OCI-LY7 (cell line): ENCODE measurements at regions not wholly inside any gene's neighbourhood (a gene's known extent, or its start where the extent isn't known, plus 50 kb on each side); places are given as distances from the start of the nearest gene placed in this dataset. TPM values are rescaled to one million over a fixed set of nuclear protein-coding genes. Genes with fewer than 3 reads are reported as not detected.

Experiments used
- BruUV-seq: library from RNA; stranded (reverse); fragments of 400-500 nt; replicated peaks from 2 replicates; lab custom pipeline; 2021; lab: Mats Ljungman, UMichigan
- CTCF ChIA-PET: fragments of 300-600 bp; sonication (Branson Sonifier 250); formaldehyde crosslinking; loops from one replicate; lab custom pipeline; 2022; ENCODE audit warnings: antibody characterized with exemption; ENCODE audit not compliant: unreplicated experiment; lab: Charles Lee
- POLR2A ChIA-PET: fragments of 300-600 bp; sonication (Branson Sonifier 250); formaldehyde crosslinking; loops from one replicate; lab custom pipeline; 2022; ENCODE audit warnings: antibody characterized with exemption; lab: Charles Lee
- DNase-seq: peaks from one replicate; pipeline ENCODE4 v3.0.0-alpha.2; 2015; ENCODE audit warnings: low spot score
- H2AFZ ChIP-seq: fragments of 200-600 bp; sonication (generic), shearing (Covaris generic); 2 replicates; pipeline ENCODE4 v1.6.1; 2014; ENCODE audit warnings: mild to moderate bottlenecking, antibody characterized with exemption, low read length, moderate library complexity
- H3K27ac ChIP-seq: fragments of 200-600 bp; sonication (generic); 2 replicates; pipeline ENCODE4 v1.5.1; 2014; ENCODE audit warnings: mixed run types, low read depth, mild to moderate bottlenecking, moderate library complexity, low read length, inconsistent platforms; ENCODE audit not compliant: poor library complexity, severe bottlenecking
- H3K36me3 ChIP-seq: fragments of 200-600 bp; sonication (generic); 2 replicates; pipeline ENCODE4 v1.6.1; 2014; ENCODE audit warnings: mild to moderate bottlenecking, antibody characterized with exemption, low read length, moderate library complexity, mixed read lengths; ENCODE audit not compliant: insufficient read depth
- H3K4me1 ChIP-seq: fragments of 200-600 bp; sonication (generic); 2 replicates; pipeline ENCODE4 v1.5.1; 2014; ENCODE audit warnings: mild to moderate bottlenecking, low read length; ENCODE audit not compliant: insufficient read depth, poor library complexity, severe bottlenecking
- H3K4me2 ChIP-seq: fragments of 200-600 bp; sonication (generic); 2 replicates; pipeline ENCODE4 v1.6.1; 2014; ENCODE audit warnings: mild to moderate bottlenecking, low read length
- H3K4me3 ChIP-seq: fragments of 200-600 bp; sonication (generic); 2 replicates; pipeline ENCODE4 v1.5.1; 2014; ENCODE audit warnings: mild to moderate bottlenecking, low read depth, low read length; ENCODE audit not compliant: poor library complexity, severe bottlenecking
- H3K79me2 ChIP-seq: fragments of 200-600 bp; sonication (generic); 2 replicates; pipeline ENCODE4 v1.6.1; 2016; ENCODE audit warnings: low read depth, mild to moderate bottlenecking, low read length, moderate library complexity, mixed read lengths; ENCODE audit not compliant: insufficient read depth
- H3K9me2 ChIP-seq: fragments of 200-600 bp; sonication (generic); 2 replicates; pipeline ENCODE4 v1.6.1; 2016; ENCODE audit warnings: mild to moderate bottlenecking, low read length, mixed read lengths; ENCODE audit not compliant: insufficient read depth
- H3K9me3 ChIP-seq: fragments of 200-600 bp; sonication (generic); 2 replicates; pipeline ENCODE4 v1.6.1; 2014; ENCODE audit warnings: mild to moderate bottlenecking, mixed run types, low read length, mixed read lengths
- H4K20me1 ChIP-seq: fragments of 200-600 bp; sonication (generic); 2 replicates; pipeline ENCODE4 v1.6.1; 2014; ENCODE audit warnings: mild to moderate bottlenecking, antibody characterized with exemption, low read length, moderate library complexity, mixed read lengths; ENCODE audit not compliant: insufficient read depth
- EZH2phosphoT487 ChIP-seq: fragments of 200-600 bp; sonication (generic); IDR thresholded peaks from 2 replicates; pipeline ENCODE4 v1.6.1; 2018; ENCODE audit warnings: low read depth, borderline replicate concordance, mild to moderate bottlenecking, mixed run types, antibody characterized with exemption, low read length, moderate library complexity, mixed read lengths
- intact Hi-C: fragments of 100-400 bp; cut with micrococcal nuclease; formaldehyde crosslinking; loops from one replicate; pipeline ENCODE4 v1.10.0; 2022; ENCODE audit not compliant: unreplicated experiment
- small RNA-seq: library from RNA; depleted of rRNA; stranded (forward); fragments of <200 nt; gene quantifications from one replicate; pipeline ENCODE3, GENCODE V24; 2014
- TF ChIP-seq, protein P1 (sequence below): fragments of 200-600 bp; sonication (generic); conservative IDR thresholded peaks from 2 replicates; pipeline ENCODE4 v1.5.1; 2014; ENCODE audit warnings: mild to moderate bottlenecking, antibody characterized with exemption, low read length, moderate library complexity, mixed read lengths

DNA sequence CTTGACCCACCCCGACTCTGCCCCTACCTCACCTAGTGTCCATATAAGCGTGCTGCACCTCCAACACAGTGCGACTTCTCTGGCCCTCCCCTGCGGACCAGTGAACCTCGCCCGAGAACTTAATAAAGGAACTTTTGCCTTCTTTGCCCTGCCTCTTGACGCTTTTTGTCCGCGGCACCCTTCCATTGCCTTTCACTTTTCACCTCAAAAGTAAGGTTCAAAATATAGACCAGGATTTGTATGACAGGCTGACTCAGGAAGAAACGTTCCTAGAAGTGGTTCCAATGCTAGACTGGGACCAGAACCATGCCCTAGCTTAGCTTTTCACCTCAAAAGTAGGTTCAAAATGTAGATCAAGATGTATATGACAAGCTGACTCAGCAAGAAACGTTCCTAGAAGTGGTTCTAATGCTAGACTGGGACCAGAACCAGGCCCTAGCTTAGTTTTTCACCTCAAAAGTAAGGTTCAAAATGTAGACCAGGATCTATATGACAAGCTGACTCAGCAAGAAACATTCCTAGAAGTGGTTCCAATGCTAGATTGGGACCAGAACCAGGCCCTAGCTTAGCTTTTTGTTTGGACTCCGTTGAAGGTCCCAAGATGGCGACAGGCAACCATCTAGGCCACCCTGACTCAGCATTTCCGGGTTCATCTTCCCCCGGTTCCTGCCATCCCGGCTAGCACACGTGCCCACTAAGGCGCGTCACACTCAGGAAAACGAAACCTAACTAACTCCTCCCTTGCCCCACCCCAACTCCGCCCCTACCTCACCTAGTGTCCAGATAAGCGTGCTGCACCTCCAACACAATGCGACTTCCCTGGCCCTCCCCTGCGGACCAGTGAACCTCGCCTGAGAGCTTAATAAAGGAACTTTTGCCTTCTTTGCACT lies 51.0 kb upstream of the TMEM97 start:
- intact Hi-C loops: no loop called here
- Histone ChIP-seq H3K9me2 (no peaks in the 10 kb centered on the region), H3K4me3 (no peak overlapping the region), H4K20me1 (no peaks in the 10 kb centered on the region), H3K4me1 (no peaks in the 10 kb centered on the region), H3K9me3 (no peaks in the 10 kb centered on the region), H3K79me2 (no peaks in the 10 kb centered on the region), H3K27ac (no peak overlapping the region), H3K36me3 (no peaks in the 10 kb centered on the region), H2AFZ (no peak overlapping the region), H3K4me2 (no peak overlapping the region)
- ChIA-PET POLR2A (no interaction called here), CTCF (no interaction called here)
- BruUV-seq: no TSS peak
- no peak for DNase-seq
- TF ChIP-seq, protein P1, sequence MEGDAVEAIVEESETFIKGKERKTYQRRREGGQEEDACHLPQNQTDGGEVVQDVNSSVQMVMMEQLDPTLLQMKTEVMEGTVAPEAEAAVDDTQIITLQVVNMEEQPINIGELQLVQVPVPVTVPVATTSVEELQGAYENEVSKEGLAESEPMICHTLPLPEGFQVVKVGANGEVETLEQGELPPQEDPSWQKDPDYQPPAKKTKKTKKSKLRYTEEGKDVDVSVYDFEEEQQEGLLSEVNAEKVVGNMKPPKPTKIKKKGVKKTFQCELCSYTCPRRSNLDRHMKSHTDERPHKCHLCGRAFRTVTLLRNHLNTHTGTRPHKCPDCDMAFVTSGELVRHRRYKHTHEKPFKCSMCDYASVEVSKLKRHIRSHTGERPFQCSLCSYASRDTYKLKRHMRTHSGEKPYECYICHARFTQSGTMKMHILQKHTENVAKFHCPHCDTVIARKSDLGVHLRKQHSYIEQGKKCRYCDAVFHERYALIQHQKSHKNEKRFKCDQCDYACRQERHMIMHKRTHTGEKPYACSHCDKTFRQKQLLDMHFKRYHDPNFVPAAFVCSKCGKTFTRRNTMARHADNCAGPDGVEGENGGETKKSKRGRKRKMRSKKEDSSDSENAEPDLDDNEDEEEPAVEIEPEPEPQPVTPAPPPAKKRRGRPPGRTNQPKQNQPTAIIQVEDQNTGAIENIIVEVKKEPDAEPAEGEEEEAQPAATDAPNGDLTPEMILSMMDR: no peak
- no peak for TF ChIP-seq EZH2phosphoT487

DNA sequence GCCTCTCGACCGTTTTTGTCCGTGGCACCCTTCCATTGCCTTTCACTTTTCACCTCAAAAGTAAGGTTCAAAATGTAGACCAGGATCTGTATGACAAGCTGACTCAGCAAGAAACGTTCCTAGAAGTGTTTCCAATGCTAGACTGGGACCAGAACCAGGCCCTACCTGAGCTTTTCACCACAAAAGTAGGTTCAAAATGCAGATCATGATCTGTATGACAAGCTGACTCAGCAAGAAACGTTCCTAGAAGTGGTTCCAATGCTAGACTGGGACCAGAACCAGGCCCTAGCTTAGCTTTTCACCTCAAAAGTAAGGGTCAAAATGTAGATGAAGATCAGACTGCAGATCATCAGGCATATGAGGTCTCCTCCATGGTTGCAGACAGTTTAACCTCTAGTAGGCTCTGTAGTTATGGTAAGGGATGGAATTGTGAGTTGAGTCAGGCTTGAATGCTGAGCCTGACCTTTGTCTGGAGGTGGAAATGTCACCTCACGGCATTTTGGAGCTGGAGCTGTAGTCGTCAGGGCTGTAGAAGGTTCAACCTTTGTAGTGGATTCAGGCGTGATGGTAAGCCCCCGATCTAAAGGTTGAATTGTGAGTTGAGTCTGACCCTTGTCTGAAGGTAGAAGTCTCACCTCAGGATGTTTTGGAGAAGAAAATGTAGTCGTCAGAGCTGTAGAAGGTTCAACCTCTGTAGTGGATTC lies 50.2 kb upstream of the TMEM97 start:
- no peaks in the 10 kb centered on the region for H3K9me3 ChIP-seq
- H2AFZ ChIP-seq: no peak overlapping the region
- no peak overlapping the region for H3K27ac ChIP-seq
- no peaks in the 10 kb centered on the region for H3K79me2 ChIP-seq
- TF ChIP-seq, protein P1: no peak
- TF ChIP-seq EZH2phosphoT487: no peak
- CTCF ChIA-PET: no interaction called here
- no peaks in the 10 kb centered on the region for H3K9me2 ChIP-seq
- no peaks in the 10 kb centered on the region for H3K36me3 ChIP-seq
- no peaks in the 10 kb centered on the region for H3K4me1 ChIP-seq
- BruUV-seq: no TSS peak
- no peaks in the 10 kb centered on the region for H4K20me1 ChIP-seq
- H3K4me2 ChIP-seq: no peak overlapping the region
- intact Hi-C loops: no loop called here
- POLR2A ChIA-PET: no interaction called here
- DNase-seq: no peak
- no peak overlapping the region for H3K4me3 ChIP-seq

Small RNAs in the stretch of these regions (small RNA-seq; reads per million reads assigned to genes)
- gene AC061975.2: not detected
